PC-9 (cell line): ENCODE measurements at regions not wholly inside any gene's neighbourhood (a gene's known extent, or its start where the extent isn't known, plus 50 kb on each side); places are given as distances from the start of the nearest gene placed in this dataset.
A peak's percentile ranks its signal among the peaks of the same experiment; 100 is the strongest.

Experiments used
- CTCF ChIP-seq: fragments of 200-600 bp; sonication (generic); conservative IDR thresholded peaks from 2 replicates; pipeline ENCODE4 v1.6.1; 2017; ENCODE audit warnings: mixed run types, antibody characterized with exemption, mild to moderate bottlenecking, moderate library complexity
- EZH2 ChIP-seq: fragments of 200-600 bp; sonication (generic); IDR thresholded peaks from 2 replicates; pipeline ENCODE4 v1.8.0; 2017; ENCODE audit warnings: antibody characterized with exemption, low read depth

DNA sequence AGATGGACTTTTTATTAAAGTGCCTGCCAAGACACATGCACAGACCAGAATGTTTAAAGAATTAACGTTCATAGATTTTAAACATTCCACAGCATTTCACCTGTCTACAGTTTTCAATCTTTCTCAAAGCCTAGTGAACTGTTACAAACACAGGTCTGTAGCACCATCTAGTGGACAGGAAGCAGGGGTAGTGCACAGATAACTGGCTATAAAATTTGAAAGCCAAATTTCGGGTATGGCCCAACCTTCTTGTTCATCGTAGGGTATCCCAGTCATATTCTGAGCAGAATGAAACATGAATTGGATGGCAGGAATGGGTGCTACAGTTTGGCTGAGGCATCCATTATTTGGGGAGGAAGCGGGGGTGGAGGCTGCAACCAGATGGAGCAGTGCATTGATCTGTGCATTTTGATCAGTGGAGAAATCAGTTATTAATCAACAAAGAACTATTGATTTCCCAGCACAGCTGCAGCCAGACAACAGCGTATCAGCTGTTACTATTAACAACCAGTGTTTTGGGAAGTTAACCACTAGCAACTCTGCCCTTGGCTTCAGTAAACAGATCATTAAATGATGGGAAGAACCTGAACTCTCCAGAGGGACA, 56.1 kb upstream of the B3GAT2 start:
- peak; percentile 86 for TF ChIP-seq CTCF
- TF ChIP-seq EZH2, result no peak
